ENCODE measurements at regions not wholly inside any gene's neighbourhood (a gene's known extent, or its start where the extent isn't known, plus 50 kb on each side); places are given as distances from the start of the nearest gene placed in this dataset.
"Not testable (repeated sequence)": the region's sequence is repeated elsewhere in the genome, so short reads cannot be mapped to it uniquely, and the experiment has no call there.

DNA sequence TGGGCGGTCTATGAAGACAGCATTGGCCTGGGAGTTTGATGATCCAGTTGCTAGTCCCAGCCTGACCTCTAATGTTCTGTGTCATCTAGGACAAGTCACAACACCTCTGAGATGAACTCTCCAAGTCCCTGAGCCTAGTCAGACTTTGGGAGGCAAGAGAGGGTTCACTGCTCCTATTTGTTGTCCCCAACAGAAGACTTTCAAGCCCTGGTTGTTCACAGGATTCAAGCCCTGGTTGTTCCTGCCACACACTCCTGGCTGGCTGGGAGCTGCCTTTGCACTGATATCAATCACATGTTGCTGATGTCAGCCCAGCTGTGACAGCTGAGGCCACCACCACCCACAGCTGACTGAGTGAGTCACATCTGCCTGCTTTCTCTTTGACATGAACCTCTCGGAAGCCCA, 253.2 kb upstream of the RASGEF1B start:
- no peaks in the 10 kb centered on the region for H3K36me3 ChIP-seq
- no peaks in the 10 kb centered on the region for H3K27me3 ChIP-seq
- H4K20me1 ChIP-seq, result no peaks in the 10 kb centered on the region
- peaks cover 5% of the 10 kb centered on the region; the same call in 1 of the 2 replicates for H3K4me1 ChIP-seq
- TF ChIP-seq Cebpa-rat (IDR thresholded peaks at IDR 0.05), result no peak
- H3K27ac ChIP-seq, result no peak overlapping the region
- no peak overlapping the region for H3K4me3 ChIP-seq
- H3K9me3 ChIP-seq, result no peaks in the 10 kb centered on the region
- H3K9ac ChIP-seq, result no peak overlapping the region
- no peak overlapping the region for H3K4me2 ChIP-seq

DNA sequence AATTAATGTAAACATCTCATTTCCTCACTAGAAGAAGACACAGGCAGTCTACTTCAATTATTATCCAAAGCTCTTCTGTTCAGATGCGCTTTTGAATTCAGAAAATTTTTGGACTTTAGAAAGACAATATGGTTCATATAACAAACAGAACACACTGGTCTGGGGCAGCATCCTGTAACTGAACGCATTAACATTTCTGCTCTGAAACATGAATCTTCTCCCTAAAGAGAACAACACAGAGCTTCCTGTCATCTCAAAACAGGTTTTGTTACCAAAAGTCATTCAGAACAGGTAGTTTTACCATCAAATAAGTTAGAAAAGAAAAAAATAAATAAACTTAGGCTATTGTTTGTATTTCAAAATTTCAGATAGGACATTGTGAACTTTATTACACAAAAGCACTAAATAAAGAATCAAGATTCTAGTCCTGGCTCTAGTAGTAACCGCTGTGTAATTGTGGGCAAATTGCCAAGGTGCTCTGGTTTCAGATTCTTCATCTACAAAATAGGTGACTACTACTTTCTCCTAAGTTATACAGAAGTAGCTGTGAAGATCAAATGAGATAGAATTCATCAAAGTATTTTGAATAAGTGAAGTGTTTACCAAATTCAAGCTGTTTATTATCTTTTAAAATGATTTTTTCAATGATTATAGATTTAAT, 252.3 kb upstream of the RASGEF1B start:
- Histone ChIP-seq H3K4me3 (no peak overlapping the region), H4K20me1 (no peaks in the 10 kb centered on the region), H3K27ac (no peak overlapping the region), H3K4me1 (peaks cover 5% of the 10 kb centered on the region; the same call in 1 of the 2 replicates), H3K27me3 (no peaks in the 10 kb centered on the region), H3K9ac (no peak overlapping the region), H3K36me3 (no peaks in the 10 kb centered on the region), H3K9me3 (no peaks in the 10 kb centered on the region), H3K4me2 (no peak overlapping the region)
- TF ChIP-seq Cebpa-rat (IDR thresholded peaks at IDR 0.05), result no peak

DNA sequence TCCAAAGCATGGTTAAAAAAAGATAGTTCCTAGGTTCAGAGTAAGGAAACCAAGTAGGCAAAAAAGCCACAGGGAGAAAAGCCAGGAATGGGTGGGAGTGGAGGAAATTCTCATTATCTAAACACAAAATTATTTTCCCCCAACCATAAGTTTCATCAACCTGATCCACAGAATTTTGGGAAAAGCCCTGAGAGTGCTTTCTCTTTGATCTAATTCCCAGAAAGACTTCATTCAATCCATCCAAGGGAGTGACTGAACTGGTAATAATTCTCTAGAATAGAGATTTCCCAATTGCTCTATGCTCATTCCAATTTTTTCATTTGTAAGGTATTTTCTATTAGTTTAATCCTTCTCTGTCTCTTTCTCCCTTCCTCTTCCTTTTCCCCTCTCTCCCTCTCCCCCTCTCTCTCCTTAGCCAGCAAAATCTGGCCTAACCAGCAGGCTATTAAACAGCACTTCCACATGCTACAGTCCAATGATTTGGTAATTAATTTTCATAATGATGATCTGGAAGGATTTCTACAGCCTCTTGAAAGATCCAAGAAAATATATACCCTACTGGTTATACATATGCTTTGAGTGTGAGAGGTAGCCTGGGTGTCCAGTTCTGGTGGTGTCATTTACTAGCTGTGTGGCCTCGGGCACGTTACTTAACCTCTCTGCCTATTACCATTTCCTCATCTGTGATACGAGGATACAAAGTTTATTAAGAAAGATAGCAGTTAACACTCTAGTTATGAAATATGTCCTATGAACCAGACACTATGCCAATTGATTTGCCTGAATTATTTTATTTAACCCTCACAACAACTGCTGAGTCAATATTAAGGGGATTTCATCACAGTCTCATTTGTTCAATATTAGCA, 251.5 kb upstream of the RASGEF1B start:
- H3K4me3 ChIP-seq, result no peak overlapping the region
- peaks cover 5% of the 10 kb centered on the region; the same call in 1 of the 2 replicates for H3K4me1 ChIP-seq
- no peaks in the 10 kb centered on the region for H3K9me3 ChIP-seq
- H3K9ac ChIP-seq, result no peak overlapping the region
- no peak overlapping the region for H3K27ac ChIP-seq
- no peaks in the 10 kb centered on the region for H4K20me1 ChIP-seq
- no peaks in the 10 kb centered on the region for H3K36me3 ChIP-seq
- no peaks in the 10 kb centered on the region for H3K27me3 ChIP-seq
- no peak for TF ChIP-seq Cebpa-rat (IDR thresholded peaks at IDR 0.05)
- no peak overlapping the region for H3K4me2 ChIP-seq

DNA sequence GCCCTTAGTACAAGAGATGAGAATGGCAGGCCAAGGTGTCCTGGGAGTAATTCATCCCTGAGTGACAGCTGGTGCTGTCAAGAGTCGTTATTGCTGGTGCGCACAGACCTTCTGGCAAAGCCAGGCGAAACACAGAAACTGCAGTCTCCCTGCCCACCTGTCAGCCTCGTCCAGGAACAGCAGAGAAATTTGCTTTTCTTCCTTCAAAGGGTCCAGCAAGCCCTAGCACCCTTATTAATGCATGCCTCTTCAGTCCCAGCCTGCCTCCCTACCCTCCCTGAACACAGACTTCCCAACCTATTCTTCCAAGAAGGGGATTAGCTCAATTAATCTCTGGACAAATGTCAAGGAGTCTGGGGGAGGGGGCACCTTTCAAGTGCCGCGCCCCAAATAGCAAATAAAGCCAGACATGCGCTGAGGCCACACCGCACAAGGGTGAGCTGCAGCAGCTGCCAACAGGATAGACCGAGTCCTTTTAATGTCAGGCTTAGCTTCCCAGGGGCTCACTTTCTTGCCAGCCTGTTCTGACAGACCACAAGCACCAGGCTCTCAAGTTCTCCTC, 250.7 kb upstream of the RASGEF1B start:
- no peak overlapping the region for H3K9ac ChIP-seq
- no peak overlapping the region for H3K4me3 ChIP-seq
- H3K9me3 ChIP-seq, result no peaks in the 10 kb centered on the region
- H4K20me1 ChIP-seq, result no peaks in the 10 kb centered on the region
- no peaks in the 10 kb centered on the region for H3K27me3 ChIP-seq
- no peak for TF ChIP-seq Cebpa-rat (IDR thresholded peaks at IDR 0.05)
- H3K27ac ChIP-seq, result no peak overlapping the region
- no peaks in the 10 kb centered on the region for H3K36me3 ChIP-seq
- no peak overlapping the region for H3K4me2 ChIP-seq
- H3K4me1 ChIP-seq, result peaks cover 5% of the 10 kb centered on the region; the same call in 1 of the 2 replicates

DNA sequence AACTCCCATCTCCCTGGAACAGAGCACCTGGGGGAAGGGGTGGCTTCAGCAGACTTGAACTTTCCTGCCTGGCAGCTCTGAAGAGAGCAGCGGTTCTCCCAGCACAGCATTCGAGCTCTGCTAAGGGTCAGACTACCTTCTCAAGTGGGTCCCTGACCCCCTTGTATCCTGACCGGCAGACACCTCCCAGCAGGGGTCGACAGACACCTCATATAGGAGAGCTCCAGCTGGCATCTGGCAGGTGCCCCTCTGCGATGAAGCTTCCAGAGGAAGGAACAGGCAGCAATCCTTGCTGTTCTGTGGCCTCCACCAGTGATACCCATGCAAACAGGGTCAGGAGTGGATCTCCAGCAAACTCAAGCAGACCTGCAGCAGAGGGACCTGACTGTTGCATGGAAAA, 244.1 kb upstream of the RASGEF1B start:
- Histone ChIP-seq H3K36me3 (no peaks in the 10 kb centered on the region), H3K4me1 (no peaks in the 10 kb centered on the region), H3K4me2 (no peak overlapping the region), H3K27me3 (no peaks in the 10 kb centered on the region), H3K9ac (no peak overlapping the region), H3K4me3 (no peak overlapping the region), H3K9me3 (no peaks in the 10 kb centered on the region), H4K20me1 (no peaks in the 10 kb centered on the region), H3K27ac (no peak overlapping the region)
- no peak for TF ChIP-seq Cebpa-rat (IDR thresholded peaks at IDR 0.05)

DNA sequence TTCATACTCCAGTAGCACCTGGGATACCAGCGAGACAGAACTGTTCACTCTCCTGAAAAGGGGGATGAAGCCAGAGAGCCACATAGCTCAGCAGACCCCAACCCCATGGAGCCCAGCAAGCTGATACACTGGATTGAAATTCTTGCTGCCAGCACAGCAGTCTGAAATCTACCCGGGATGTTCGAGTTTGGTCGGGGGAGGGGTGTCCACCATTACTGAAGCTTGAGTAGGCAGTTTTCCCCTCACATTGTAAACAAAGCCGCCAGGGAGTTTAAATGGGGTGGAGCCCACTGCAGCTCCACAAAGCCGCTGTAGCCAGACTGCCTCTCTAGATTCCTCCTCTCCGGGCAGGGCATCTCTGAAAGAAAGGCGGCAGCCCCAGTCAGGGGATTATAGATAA, 243.7 kb upstream of the RASGEF1B start:
- H3K27ac ChIP-seq, H3K36me3 ChIP-seq, H3K4me3 ChIP-seq, H4K20me1 ChIP-seq, H3K27me3 ChIP-seq, H3K9me3 ChIP-seq, H3K9ac ChIP-seq, H3K4me1 ChIP-seq, H3K4me2 ChIP-seq: not testable (repeated sequence)

DNA sequence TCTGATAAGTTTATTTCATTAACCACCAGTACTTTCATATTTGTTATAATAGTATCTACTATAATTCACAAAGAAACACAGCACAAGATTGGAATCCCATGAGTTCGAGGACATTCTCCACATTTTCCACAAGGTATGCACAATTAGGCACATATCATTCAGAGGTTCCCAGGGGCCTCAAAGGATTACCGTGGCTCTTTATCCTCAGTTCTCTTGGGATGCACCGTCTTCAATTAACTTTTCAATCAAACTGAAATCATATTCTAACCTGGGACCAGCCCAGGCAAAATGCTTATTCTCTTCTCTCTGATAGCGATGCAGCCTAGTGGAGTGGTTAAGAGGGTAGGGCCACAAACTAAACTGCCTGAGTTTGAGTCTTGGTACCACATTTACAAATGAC, 242.6 kb upstream of the RASGEF1B start:
- H3K27me3 ChIP-seq, result no peaks in the 10 kb centered on the region
- no peaks in the 10 kb centered on the region for H3K4me1 ChIP-seq
- no peaks in the 10 kb centered on the region for H3K36me3 ChIP-seq
- no peak overlapping the region for H3K4me2 ChIP-seq
- H3K4me3 ChIP-seq, result no peak overlapping the region
- H3K27ac ChIP-seq, result no peak overlapping the region
- TF ChIP-seq Cebpa-rat (IDR thresholded peaks at IDR 0.05), result no peak
- H3K9me3 ChIP-seq, result no peaks in the 10 kb centered on the region
- no peaks in the 10 kb centered on the region for H4K20me1 ChIP-seq
- no peak overlapping the region for H3K9ac ChIP-seq

DNA sequence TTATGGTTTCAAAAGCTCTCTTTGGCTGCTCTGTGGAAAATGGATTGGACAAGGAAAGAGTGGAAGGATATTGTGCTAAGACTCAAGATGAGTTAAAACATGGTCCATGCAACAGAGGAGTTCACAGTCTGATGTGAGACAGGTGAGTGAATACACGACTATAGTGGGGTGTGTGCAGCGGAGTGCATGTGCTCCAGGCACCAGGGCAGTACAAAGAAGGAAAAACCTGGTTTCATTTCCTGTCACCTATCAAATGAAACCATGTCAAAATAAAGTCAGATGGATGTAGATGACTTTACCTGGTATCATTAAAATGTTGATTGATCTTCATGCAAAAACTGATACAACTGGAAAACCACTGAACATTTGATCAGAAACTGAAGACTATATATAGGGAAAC, 241.0 kb upstream of the RASGEF1B start:
- Histone ChIP-seq H3K9me3 (0 out of 2 replicates have a peak, but pooled peaks cover 5% of the 10 kb centered on the region), H3K27me3 (no peaks in the 10 kb centered on the region), H3K4me1 (no peaks in the 10 kb centered on the region), H3K4me2 (no peak overlapping the region), H4K20me1 (no peaks in the 10 kb centered on the region), H3K36me3 (no peaks in the 10 kb centered on the region), H3K27ac (no peak overlapping the region), H3K9ac (no peak overlapping the region), H3K4me3 (no peak overlapping the region)
- no peak for TF ChIP-seq Cebpa-rat (IDR thresholded peaks at IDR 0.05)

DNA sequence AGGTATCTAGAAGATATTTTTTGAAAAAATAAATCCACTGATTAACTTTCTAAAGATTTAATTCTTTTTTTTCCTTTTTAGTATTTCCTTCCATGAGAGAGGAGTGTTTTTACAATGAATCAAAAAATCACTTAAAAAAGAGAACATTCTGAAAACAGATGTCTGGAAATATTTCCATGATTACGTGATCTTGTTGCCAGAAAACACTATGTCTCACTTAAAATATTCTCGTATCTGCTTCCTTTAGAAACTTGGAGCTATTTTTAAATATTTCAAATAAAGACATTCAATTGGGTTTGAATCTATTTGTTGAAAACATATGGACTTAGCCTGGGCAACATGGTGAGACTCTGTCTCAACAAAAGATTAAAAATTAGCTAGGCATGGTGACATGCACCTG, 232.8 kb upstream of the RASGEF1B start:
- no peak for TF ChIP-seq Cebpa-rat (IDR thresholded peaks at IDR 0.05)
- Histone ChIP-seq H3K4me3 (no peak overlapping the region), H3K4me2 (no peak overlapping the region), H3K27ac (no peak overlapping the region), H3K36me3 (no peaks in the 10 kb centered on the region), H3K27me3 (no peaks in the 10 kb centered on the region), H3K4me1 (no peaks in the 10 kb centered on the region), H3K9ac (no peak overlapping the region), H3K9me3 (0 out of 2 replicates have a peak, but pooled peaks cover 5% of the 10 kb centered on the region), H4K20me1 (no peaks in the 10 kb centered on the region)

DNA sequence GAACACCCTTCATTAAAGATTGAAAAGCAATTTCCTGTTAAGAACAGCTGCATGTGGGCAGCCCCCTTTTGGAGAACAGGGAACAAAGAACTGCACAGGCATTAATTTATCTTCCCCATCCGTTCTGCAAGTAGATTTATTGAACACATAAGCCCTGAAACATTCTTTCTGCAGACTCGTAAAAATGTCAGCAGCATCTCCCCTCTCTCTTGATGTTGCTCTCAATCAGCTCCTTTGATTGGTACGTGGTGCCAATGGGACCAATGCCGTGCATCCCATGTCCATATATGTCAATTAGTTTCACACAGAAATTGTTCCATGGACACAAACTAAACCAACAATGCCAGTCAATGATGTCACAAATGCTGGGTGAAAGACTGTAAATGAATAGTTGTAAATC, 228.5 kb upstream of the RASGEF1B start:
- H3K4me2 ChIP-seq, result no peak overlapping the region
- no peaks in the 10 kb centered on the region for H3K27me3 ChIP-seq
- no peak overlapping the region for H3K4me3 ChIP-seq
- no peaks in the 10 kb centered on the region for H3K9me3 ChIP-seq
- no peaks in the 10 kb centered on the region for H3K36me3 ChIP-seq
- H3K27ac ChIP-seq, result no peak overlapping the region
- H3K4me1 ChIP-seq, result peaks cover 4% of the 10 kb centered on the region
- TF ChIP-seq Cebpa-rat (IDR thresholded peaks at IDR 0.05), result no peak
- H4K20me1 ChIP-seq, result no peaks in the 10 kb centered on the region
- H3K9ac ChIP-seq, result no peak overlapping the region

All from BLaER1 (cell line).